WTC11 (cell line): ENCODE measurements at regions not wholly inside any gene's neighbourhood (a gene's known extent, or its start where the extent isn't known, plus 50 kb on each side); places are given as distances from the start of the nearest gene placed in this dataset.

Experiments used
- ATAC-seq: fragments of 200-7000 bp; cut with Tn5 transposase; 2 replicates; pipeline ENCODE4 v1.10.0; 2021; ENCODE audit warnings: mild to moderate bottlenecking, moderate library complexity
- CTCF ChIA-PET: fragments of 300-600 bp; sonication (Branson Sonifier 250); formaldehyde crosslinking; loops from one replicate; lab custom pipeline; 2021; ENCODE audit warnings: antibody characterized with exemption; lab: Charles Lee
- POLR2A ChIA-PET: fragments of 350-600 bp; sonication (Branson Sonifier 250); formaldehyde crosslinking; loops from one replicate; lab custom pipeline; 2021; ENCODE audit warnings: antibody characterized with exemption; lab: Charles Lee
- DNase-seq: peaks from one replicate; pipeline ENCODE4 v3.0.0; 2021; ENCODE audit warnings: low spot score
- H3K27ac Mint-ChIP-seq: 2 replicates; pipeline ENCODE4 v1.8.0; 2021; ENCODE audit warnings: mixed read lengths
- H3K27me3 Mint-ChIP-seq: 2 replicates; pipeline ENCODE4 v1.8.0; 2021; ENCODE audit warnings: low read depth, mild to moderate bottlenecking, moderate library complexity, mixed read lengths
- H3K36me3 Mint-ChIP-seq: 2 replicates; pipeline ENCODE4 v1.8.0; 2021; ENCODE audit warnings: mixed read lengths
- H3K4me1 Mint-ChIP-seq: 2 replicates; pipeline ENCODE4 v1.8.0; 2022; ENCODE audit warnings: mixed read lengths
- H3K4me3 Mint-ChIP-seq: 2 replicates; pipeline ENCODE4 v1.8.0; 2021; ENCODE audit warnings: mild to moderate bottlenecking, moderate library complexity, mixed read lengths
- H3K9me3 Mint-ChIP-seq: 2 replicates; pipeline ENCODE4 v1.8.0; 2021; ENCODE audit warnings: mixed read lengths
- CREM ChIP-seq: sonication (generic); formaldehyde crosslinking; IDR thresholded peaks from 2 replicates; pipeline ENCODE4 v1.8.1; 2022; ENCODE audit warnings: mild to moderate bottlenecking, missing genetic modification reagents, moderate library complexity
- ELF4 ChIP-seq: sonication (generic); formaldehyde crosslinking; IDR thresholded peaks from 2 replicates; pipeline ENCODE4 v1.8.1; 2022; ENCODE audit warnings: low read depth, mild to moderate bottlenecking, moderate library complexity, missing genetic modification reagents
- FOXJ3 ChIP-seq: sonication (generic); formaldehyde crosslinking; IDR thresholded peaks from 2 replicates; pipeline ENCODE4 v1.9.0; 2021; ENCODE audit warnings: missing genetic modification reagents, mild to moderate bottlenecking, borderline replicate concordance
- HMGA2 ChIP-seq: fragments of 250-450 bp; sonication (Bioruptor Pico); IDR thresholded peaks from 2 replicates; pipeline ENCODE4 v1.4.0; 2021; ENCODE audit warnings: mild to moderate bottlenecking, moderate library complexity
- JAZF1 ChIP-seq: fragments of 250-450 bp; sonication (Bioruptor Pico); IDR thresholded peaks from 2 replicates; pipeline ENCODE4 v1.9.0; 2021; ENCODE audit warnings: moderate library complexity, mild to moderate bottlenecking, inconsistent platforms
- JUN ChIP-seq: sonication (generic); formaldehyde crosslinking; IDR thresholded peaks from 2 replicates; pipeline ENCODE4 v1.8.0; 2023; ENCODE audit warnings: mild to moderate bottlenecking, missing genetic modification reagents
- NFE2L1 ChIP-seq: sonication (generic); formaldehyde crosslinking; IDR thresholded peaks from 2 replicates; pipeline ENCODE4 v1.8.1; 2023; ENCODE audit warnings: missing genetic modification reagents
- NFYB ChIP-seq: sonication (generic); formaldehyde crosslinking; conservative IDR thresholded peaks from 2 replicates; pipeline ENCODE4 v1.8.0; 2022; ENCODE audit warnings: low read depth, missing genetic modification reagents
- NR2C2 ChIP-seq: sonication (generic); formaldehyde crosslinking; IDR thresholded peaks from 2 replicates; pipeline ENCODE4 v1.8.0; 2022; ENCODE audit warnings: mild to moderate bottlenecking, missing genetic modification reagents
- RELA ChIP-seq: sonication (generic); formaldehyde crosslinking; IDR thresholded peaks from 2 replicates; pipeline ENCODE4 v1.8.1; 2022; ENCODE audit warnings: missing genetic modification reagents, mild to moderate bottlenecking, borderline replicate concordance
- SMAD4 ChIP-seq: sonication (generic); formaldehyde crosslinking; IDR thresholded peaks from 2 replicates; pipeline ENCODE4 v1.8.0; 2022; ENCODE audit warnings: mild to moderate bottlenecking, missing genetic modification reagents
- TCF7 ChIP-seq: sonication (generic); formaldehyde crosslinking; IDR thresholded peaks from 2 replicates; pipeline ENCODE4 v1.8.0; 2022; ENCODE audit warnings: mild to moderate bottlenecking, low read depth, missing genetic modification reagents, moderate library complexity
- TP53 ChIP-seq: sonication (generic); formaldehyde crosslinking; IDR thresholded peaks from 2 replicates; pipeline ENCODE4 v1.8.1; 2023; ENCODE audit warnings: mild to moderate bottlenecking, missing genetic modification reagents
- ZNF121 ChIP-seq: sonication (generic); formaldehyde crosslinking; IDR thresholded peaks from 2 replicates; pipeline ENCODE4 v1.8.0; 2023; ENCODE audit warnings: missing genetic modification reagents
- ZNF219 ChIP-seq: sonication (generic); formaldehyde crosslinking; IDR thresholded peaks from 2 replicates; pipeline ENCODE4 v1.8.0; 2023; ENCODE audit warnings: missing genetic modification reagents, mild to moderate bottlenecking, borderline replicate concordance
- ZNF671 ChIP-seq: fragments of 250-450 bp; sonication (Bioruptor Pico); IDR thresholded peaks from 2 replicates; pipeline ENCODE4 v1.8.0; 2021; ENCODE audit warnings: mild to moderate bottlenecking
- TF ChIP-seq, protein P1 (sequence below): sonication (generic); formaldehyde crosslinking; IDR thresholded peaks from 2 replicates; pipeline ENCODE4 v1.8.0; 2023; ENCODE audit warnings: mild to moderate bottlenecking, missing genetic modification reagents
- TF ChIP-seq, protein P2 (sequence below): sonication (generic); formaldehyde crosslinking; IDR thresholded peaks from 2 replicates; pipeline ENCODE4 v1.8.1; 2023; ENCODE audit warnings: mild to moderate bottlenecking, missing genetic modification reagents
- TF ChIP-seq, protein P3 (sequence below): sonication (generic); formaldehyde crosslinking; IDR thresholded peaks from 2 replicates; pipeline ENCODE4 v1.8.0; 2022; ENCODE audit warnings: mild to moderate bottlenecking, missing genetic modification reagents
- TF ChIP-seq, protein P4 (sequence below): fragments of 250-450 bp; sonication (Bioruptor Pico); IDR thresholded peaks from 2 replicates; pipeline ENCODE4 v1.8.0; 2021; ENCODE audit warnings: mild to moderate bottlenecking
- TF ChIP-seq, protein P5 (sequence below): fragments of 250-450 bp; sonication (Bioruptor Pico); IDR thresholded peaks from 2 replicates; pipeline ENCODE4 v1.9.0; 2021; ENCODE audit warnings: mild to moderate bottlenecking, borderline replicate concordance

DNA sequence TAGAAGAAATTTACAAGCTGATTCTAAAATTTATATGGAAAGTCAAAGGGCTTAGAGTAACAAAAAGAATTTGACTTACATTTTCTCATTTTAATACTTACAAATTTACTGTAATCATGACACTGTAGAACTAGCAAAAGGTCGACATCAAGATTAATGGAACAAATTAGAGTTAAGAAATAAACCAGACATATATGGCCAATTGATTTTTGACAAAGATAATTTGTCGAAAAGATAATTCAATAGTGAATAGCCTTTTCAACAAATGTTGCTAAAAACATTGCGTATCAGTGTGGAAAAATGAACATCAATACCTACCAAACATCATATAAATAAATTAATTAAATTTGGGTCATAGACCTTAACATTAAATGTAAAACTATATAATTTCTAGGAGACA lies 955.5 kb upstream of the AUTS2 start (continued):
- TF ChIP-seq NFYB (CRISPR knock-in tag): no peak
- TF ChIP-seq, all 79 proteins: peak for 0

DNA sequence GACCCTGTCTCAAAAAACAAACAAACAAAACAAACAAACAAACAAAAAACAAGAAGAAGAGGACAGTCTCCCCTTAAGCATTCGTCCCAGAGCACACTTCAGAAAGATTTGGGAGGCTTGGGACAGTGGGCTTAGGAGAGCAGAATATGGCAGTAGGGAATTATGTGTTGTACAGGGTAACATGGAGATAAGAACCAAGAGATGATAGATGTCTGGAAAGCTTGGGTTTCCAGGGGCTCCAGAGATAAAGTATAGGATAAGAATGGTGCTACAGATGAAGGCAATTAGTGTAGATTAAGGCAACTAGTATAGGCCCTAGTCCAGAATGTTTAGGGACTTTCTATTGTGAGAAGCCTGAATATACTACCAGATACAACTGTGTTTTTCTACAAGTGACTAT lies 934.9 kb upstream of the AUTS2 start:
- Mint-ChIP-seq H3K27me3 (no peaks in the 10 kb centered on the region), H3K36me3 (no peaks in the 10 kb centered on the region), H3K4me3 (no peak overlapping the region), H3K27ac (no peak overlapping the region), H3K4me1 (no peaks in the 10 kb centered on the region), H3K9me3 (peaks cover 7% of the 10 kb centered on the region)
- TF ChIP-seq NFE2L1 (CRISPR knock-in tag): no peak
- TF ChIP-seq TCF7 (CRISPR knock-in tag): no peak
- TF ChIP-seq, protein P1, sequence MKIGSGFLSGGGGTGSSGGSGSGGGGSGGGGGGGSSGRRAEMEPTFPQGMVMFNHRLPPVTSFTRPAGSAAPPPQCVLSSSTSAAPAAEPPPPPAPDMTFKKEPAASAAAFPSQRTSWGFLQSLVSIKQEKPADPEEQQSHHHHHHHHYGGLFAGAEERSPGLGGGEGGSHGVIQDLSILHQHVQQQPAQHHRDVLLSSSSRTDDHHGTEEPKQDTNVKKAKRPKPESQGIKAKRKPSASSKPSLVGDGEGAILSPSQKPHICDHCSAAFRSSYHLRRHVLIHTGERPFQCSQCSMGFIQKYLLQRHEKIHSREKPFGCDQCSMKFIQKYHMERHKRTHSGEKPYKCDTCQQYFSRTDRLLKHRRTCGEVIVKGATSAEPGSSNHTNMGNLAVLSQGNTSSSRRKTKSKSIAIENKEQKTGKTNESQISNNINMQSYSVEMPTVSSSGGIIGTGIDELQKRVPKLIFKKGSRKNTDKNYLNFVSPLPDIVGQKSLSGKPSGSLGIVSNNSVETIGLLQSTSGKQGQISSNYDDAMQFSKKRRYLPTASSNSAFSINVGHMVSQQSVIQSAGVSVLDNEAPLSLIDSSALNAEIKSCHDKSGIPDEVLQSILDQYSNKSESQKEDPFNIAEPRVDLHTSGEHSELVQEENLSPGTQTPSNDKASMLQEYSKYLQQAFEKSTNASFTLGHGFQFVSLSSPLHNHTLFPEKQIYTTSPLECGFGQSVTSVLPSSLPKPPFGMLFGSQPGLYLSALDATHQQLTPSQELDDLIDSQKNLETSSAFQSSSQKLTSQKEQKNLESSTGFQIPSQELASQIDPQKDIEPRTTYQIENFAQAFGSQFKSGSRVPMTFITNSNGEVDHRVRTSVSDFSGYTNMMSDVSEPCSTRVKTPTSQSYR (CRISPR knock-in tag): no peak
- no peak for TF ChIP-seq JAZF1 (CRISPR knock-in tag)
- no peak for TF ChIP-seq HMGA2 (CRISPR knock-in tag)
- no peak for TF ChIP-seq ZNF121 (CRISPR knock-in tag)
- TF ChIP-seq, protein P2, sequence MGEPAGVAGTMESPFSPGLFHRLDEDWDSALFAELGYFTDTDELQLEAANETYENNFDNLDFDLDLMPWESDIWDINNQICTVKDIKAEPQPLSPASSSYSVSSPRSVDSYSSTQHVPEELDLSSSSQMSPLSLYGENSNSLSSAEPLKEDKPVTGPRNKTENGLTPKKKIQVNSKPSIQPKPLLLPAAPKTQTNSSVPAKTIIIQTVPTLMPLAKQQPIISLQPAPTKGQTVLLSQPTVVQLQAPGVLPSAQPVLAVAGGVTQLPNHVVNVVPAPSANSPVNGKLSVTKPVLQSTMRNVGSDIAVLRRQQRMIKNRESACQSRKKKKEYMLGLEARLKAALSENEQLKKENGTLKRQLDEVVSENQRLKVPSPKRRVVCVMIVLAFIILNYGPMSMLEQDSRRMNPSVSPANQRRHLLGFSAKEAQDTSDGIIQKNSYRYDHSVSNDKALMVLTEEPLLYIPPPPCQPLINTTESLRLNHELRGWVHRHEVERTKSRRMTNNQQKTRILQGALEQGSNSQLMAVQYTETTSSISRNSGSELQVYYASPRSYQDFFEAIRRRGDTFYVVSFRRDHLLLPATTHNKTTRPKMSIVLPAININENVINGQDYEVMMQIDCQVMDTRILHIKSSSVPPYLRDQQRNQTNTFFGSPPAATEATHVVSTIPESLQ (CRISPR knock-in tag): no peak
- TF ChIP-seq NR2C2 (CRISPR knock-in tag): no peak
- TF ChIP-seq, protein P3, sequence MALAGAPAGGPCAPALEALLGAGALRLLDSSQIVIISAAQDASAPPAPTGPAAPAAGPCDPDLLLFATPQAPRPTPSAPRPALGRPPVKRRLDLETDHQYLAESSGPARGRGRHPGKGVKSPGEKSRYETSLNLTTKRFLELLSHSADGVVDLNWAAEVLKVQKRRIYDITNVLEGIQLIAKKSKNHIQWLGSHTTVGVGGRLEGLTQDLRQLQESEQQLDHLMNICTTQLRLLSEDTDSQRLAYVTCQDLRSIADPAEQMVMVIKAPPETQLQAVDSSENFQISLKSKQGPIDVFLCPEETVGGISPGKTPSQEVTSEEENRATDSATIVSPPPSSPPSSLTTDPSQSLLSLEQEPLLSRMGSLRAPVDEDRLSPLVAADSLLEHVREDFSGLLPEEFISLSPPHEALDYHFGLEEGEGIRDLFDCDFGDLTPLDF (CRISPR knock-in tag): no peak
- TF ChIP-seq, protein P4, sequence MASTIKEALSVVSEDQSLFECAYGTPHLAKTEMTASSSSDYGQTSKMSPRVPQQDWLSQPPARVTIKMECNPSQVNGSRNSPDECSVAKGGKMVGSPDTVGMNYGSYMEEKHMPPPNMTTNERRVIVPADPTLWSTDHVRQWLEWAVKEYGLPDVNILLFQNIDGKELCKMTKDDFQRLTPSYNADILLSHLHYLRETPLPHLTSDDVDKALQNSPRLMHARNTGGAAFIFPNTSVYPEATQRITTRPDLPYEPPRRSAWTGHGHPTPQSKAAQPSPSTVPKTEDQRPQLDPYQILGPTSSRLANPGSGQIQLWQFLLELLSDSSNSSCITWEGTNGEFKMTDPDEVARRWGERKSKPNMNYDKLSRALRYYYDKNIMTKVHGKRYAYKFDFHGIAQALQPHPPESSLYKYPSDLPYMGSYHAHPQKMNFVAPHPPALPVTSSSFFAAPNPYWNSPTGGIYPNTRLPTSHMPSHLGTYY (CRISPR knock-in tag): no peak
- TF ChIP-seq FOXJ3 (CRISPR knock-in tag): no peak
- ATAC-seq (no peak), DNase-seq (no peak)
- ChIA-PET POLR2A (no interaction called here), CTCF (no interaction called here)

DNA sequence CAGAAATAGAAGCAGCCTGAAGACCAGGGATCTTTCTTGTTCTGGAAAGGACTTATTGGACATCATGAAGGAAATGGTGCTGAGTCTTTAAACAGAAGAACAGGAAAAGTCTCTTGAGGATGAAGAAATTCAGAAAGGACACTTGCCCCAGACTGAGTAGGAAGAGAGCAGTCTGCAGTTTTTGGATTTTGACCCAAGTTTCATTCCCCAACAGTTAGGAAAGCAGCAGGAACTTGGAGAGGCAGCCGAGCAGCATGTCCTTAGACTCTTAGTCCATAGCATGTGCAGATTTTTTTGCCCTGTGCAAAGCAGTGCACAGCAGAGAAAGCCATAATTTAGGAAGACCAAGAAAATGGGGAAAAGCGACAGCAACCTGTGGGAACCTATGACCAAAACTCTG lies 927.2 kb upstream of the AUTS2 start:
- POLR2A ChIA-PET: interaction anchor here (0.7 kb wide), 1 partner anchor 16 kb away, joined by 4 read pairs; no protein-coding TSS in a partner anchor
- H3K27ac Mint-ChIP-seq: no peak overlapping the region
- no peaks in the 10 kb centered on the region; the same call in 1 of the 2 replicates for H3K27me3 Mint-ChIP-seq
- peaks cover 13% of the 10 kb centered on the region for H3K9me3 Mint-ChIP-seq
- CTCF ChIA-PET: no interaction called here
- DNase-seq (no peak), ATAC-seq (no peak)
- no peaks in the 10 kb centered on the region for H3K4me1 Mint-ChIP-seq
- no peak overlapping the region for H3K4me3 Mint-ChIP-seq
- peaks cover 9% of the 10 kb centered on the region; the same call in 1 of the 2 replicates for H3K36me3 Mint-ChIP-seq
- TF ChIP-seq, protein P5, sequence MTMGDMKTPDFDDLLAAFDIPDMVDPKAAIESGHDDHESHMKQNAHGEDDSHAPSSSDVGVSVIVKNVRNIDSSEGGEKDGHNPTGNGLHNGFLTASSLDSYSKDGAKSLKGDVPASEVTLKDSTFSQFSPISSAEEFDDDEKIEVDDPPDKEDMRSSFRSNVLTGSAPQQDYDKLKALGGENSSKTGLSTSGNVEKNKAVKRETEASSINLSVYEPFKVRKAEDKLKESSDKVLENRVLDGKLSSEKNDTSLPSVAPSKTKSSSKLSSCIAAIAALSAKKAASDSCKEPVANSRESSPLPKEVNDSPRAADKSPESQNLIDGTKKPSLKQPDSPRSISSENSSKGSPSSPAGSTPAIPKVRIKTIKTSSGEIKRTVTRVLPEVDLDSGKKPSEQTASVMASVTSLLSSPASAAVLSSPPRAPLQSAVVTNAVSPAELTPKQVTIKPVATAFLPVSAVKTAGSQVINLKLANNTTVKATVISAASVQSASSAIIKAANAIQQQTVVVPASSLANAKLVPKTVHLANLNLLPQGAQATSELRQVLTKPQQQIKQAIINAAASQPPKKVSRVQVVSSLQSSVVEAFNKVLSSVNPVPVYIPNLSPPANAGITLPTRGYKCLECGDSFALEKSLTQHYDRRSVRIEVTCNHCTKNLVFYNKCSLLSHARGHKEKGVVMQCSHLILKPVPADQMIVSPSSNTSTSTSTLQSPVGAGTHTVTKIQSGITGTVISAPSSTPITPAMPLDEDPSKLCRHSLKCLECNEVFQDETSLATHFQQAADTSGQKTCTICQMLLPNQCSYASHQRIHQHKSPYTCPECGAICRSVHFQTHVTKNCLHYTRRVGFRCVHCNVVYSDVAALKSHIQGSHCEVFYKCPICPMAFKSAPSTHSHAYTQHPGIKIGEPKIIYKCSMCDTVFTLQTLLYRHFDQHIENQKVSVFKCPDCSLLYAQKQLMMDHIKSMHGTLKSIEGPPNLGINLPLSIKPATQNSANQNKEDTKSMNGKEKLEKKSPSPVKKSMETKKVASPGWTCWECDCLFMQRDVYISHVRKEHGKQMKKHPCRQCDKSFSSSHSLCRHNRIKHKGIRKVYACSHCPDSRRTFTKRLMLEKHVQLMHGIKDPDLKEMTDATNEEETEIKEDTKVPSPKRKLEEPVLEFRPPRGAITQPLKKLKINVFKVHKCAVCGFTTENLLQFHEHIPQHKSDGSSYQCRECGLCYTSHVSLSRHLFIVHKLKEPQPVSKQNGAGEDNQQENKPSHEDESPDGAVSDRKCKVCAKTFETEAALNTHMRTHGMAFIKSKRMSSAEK (CRISPR knock-in tag): no peak
- TF ChIP-seq ZNF219 (CRISPR knock-in tag): no peak
- no peak for TF ChIP-seq RELA (CRISPR knock-in tag)
- TF ChIP-seq JUN (CRISPR knock-in tag): no peak
- no peak for TF ChIP-seq SMAD4 (CRISPR knock-in tag)
- no peak for TF ChIP-seq ZNF671
- TF ChIP-seq JAZF1 (CRISPR knock-in tag): no peak
- TF ChIP-seq ELF4: no peak
- TF ChIP-seq CREM: no peak
- TF ChIP-seq, protein P3 (CRISPR knock-in tag): no peak
- no peak for TF ChIP-seq TP53
